ENCODE measurements at regions not wholly inside any gene's neighbourhood (a gene's known extent, or its start where the extent isn't known, plus 50 kb on each side); places are given as distances from the start of the nearest gene placed in this dataset.

DNA sequence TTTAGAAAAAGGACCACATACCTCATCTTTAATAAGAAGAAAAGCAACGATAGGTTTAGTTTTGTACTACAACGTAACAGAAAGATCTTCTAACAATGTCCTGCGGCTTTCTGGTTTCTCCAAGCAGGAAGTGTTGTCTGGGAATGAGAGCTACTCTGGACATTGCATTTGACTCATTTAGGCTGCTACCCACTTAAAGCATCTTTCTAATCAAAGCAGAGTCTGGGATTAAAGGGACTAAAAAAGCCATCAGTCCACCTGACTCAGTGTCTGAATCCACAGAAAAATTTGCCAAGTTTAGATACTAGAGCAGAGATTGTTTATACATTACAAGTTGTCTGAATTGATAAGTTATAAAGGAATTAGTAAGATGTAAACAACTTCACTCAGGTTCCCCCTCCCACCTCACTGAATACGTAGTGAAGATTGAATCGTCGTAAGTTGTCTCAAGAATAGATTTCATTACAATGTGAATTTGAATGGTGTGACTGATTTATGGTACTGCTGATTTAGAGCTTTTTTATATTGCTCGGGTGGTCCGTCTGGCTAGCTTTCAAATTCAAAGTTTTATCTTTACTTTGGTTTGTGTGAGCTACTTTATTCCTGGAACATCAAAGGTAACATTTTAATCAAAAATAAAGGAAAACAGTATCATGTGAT, 70.2 kb upstream of the SMIM21 start:
- Histone ChIP-seq H3K9me3 (no peaks in the 10 kb centered on the region), H3K27ac (no peak overlapping the region), H3K4me3 (no peak overlapping the region), H3K4me1 (no peaks in the 10 kb centered on the region), H3K36me3 (no peaks in the 10 kb centered on the region), H3K27me3 (no peaks in the 10 kb centered on the region)
- DNase-seq, result no peak
- no peak for TF ChIP-seq POLR2A (IDR thresholded peaks at IDR 0.05)
- TF ChIP-seq, protein P1, sequence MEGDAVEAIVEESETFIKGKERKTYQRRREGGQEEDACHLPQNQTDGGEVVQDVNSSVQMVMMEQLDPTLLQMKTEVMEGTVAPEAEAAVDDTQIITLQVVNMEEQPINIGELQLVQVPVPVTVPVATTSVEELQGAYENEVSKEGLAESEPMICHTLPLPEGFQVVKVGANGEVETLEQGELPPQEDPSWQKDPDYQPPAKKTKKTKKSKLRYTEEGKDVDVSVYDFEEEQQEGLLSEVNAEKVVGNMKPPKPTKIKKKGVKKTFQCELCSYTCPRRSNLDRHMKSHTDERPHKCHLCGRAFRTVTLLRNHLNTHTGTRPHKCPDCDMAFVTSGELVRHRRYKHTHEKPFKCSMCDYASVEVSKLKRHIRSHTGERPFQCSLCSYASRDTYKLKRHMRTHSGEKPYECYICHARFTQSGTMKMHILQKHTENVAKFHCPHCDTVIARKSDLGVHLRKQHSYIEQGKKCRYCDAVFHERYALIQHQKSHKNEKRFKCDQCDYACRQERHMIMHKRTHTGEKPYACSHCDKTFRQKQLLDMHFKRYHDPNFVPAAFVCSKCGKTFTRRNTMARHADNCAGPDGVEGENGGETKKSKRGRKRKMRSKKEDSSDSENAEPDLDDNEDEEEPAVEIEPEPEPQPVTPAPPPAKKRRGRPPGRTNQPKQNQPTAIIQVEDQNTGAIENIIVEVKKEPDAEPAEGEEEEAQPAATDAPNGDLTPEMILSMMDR (IDR thresholded peaks at IDR 0.05), result no peak

DNA sequence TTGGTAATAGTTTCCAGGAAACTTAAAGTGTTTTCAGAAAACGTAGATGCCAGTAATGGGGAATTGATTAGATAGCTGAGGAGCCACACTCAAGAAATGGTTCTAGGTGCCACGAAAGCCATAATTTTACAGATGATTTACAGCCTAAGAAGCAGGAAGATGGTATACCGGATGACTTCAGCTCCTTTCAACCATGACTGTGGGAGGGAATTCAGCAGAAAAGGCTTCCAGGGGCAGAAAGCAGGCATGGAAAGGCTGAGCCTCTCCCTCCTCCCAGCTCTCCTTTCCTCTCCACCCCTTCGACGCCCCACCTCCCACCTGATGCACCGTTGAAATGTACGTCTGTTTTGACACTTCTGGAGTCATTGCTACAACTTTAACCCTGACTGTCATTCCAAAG, 68.6 kb upstream of the SMIM21 start:
- Histone ChIP-seq H3K36me3 (no peaks in the 10 kb centered on the region), H3K4me3 (no peak overlapping the region), H3K27ac (no peak overlapping the region), H3K4me1 (no peaks in the 10 kb centered on the region), H3K27me3 (no peaks in the 10 kb centered on the region), H3K9me3 (no peaks in the 10 kb centered on the region)
- no peak for TF ChIP-seq POLR2A (IDR thresholded peaks at IDR 0.05)
- TF ChIP-seq, protein P1 (IDR thresholded peaks at IDR 0.05), result no peak
- no peak for DNase-seq

GRCh38 chr18:75492852-75493251, 65.3 kb upstream of the SMIM21 start:
- DNase-seq, result no peak
- Histone ChIP-seq H3K36me3 (no peaks in the 10 kb centered on the region), H3K27ac (no peak overlapping the region), H3K9me3 (no peaks in the 10 kb centered on the region), H3K4me1 (no peaks in the 10 kb centered on the region), H3K4me3 (no peak overlapping the region), H3K27me3 (no peaks in the 10 kb centered on the region)
- no peak for TF ChIP-seq POLR2A (IDR thresholded peaks at IDR 0.05)
- TF ChIP-seq, protein P1 (IDR thresholded peaks at IDR 0.05), result no peak

- H3K4me3 ChIP-seq, result no peak overlapping the region
- no peaks in the 10 kb centered on the region for H3K27me3 ChIP-seq
- no peaks in the 10 kb centered on the region for H3K4me1 ChIP-seq
- no peaks in the 10 kb centered on the region for H3K36me3 ChIP-seq
- no peak for DNase-seq
- no peak for TF ChIP-seq POLR2A (IDR thresholded peaks at IDR 0.05)
- TF ChIP-seq, protein P1 (IDR thresholded peaks at IDR 0.05), result no peak
- no peaks in the 10 kb centered on the region for H3K9me3 ChIP-seq
- no peak overlapping the region for H3K27ac ChIP-seq
These were observed 63.9 kb upstream of the SMIM21 start for GRCh38 chr18:75491361-75491760.

- Histone ChIP-seq H3K4me3 (no peak overlapping the region), H3K27ac (no peak overlapping the region), H3K36me3 (no peaks in the 10 kb centered on the region), H3K4me1 (no peaks in the 10 kb centered on the region), H3K27me3 (no peaks in the 10 kb centered on the region), H3K9me3 (no peaks in the 10 kb centered on the region)
- DNase-seq, result no peak
- TF ChIP-seq, protein P1 (IDR thresholded peaks at IDR 0.05), result no peak
- TF ChIP-seq POLR2A (IDR thresholded peaks at IDR 0.05), result no peak
These were observed 62.1 kb upstream of the SMIM21 start for GRCh38 chr18:75489493-75490190.
